Osteoblast (primary cell): ENCODE measurements at regions not wholly inside any gene's neighbourhood (a gene's known extent, or its start where the extent isn't known, plus 50 kb on each side); places are given as distances from the start of the nearest gene placed in this dataset.

Experiments used
- DNase-seq: peaks from one replicate; pipeline ENCODE4 v3.0.0; 2011; ENCODE audit warnings: low spot score, mixed read lengths; ENCODE audit not compliant: insufficient read length; ENCODE audit errors: missing footprints
- H2AFZ ChIP-seq: 2 replicates; pipeline ENCODE4 v1.6.0; 2011; ENCODE audit warnings: mild to moderate bottlenecking, low read length
- H3K27ac ChIP-seq: 2 replicates; pipeline ENCODE4 v1.5.1; 2011; ENCODE audit warnings: mild to moderate bottlenecking, low read depth, low read length, moderate library complexity
- H3K27me3 ChIP-seq: 2 replicates; pipeline ENCODE4 v1.6.0; 2012; ENCODE audit warnings: mild to moderate bottlenecking, control low read depth, inconsistent platforms, low read length, moderate library complexity; ENCODE audit not compliant: insufficient read depth
- H3K36me3 ChIP-seq: 2 replicates; pipeline ENCODE4 v1.5.1; 2011; ENCODE audit warnings: mild to moderate bottlenecking, low read length, control low read depth, moderate library complexity; ENCODE audit not compliant: insufficient read depth
- H3K4me1 ChIP-seq: 2 replicates; pipeline ENCODE4 v1.5.1; 2011; ENCODE audit warnings: mild to moderate bottlenecking, low read length, control low read depth, moderate library complexity; ENCODE audit not compliant: insufficient read depth
- H3K4me2 ChIP-seq: 2 replicates; pipeline ENCODE4 v1.6.0; 2011; ENCODE audit warnings: mild to moderate bottlenecking, low read length; ENCODE audit not compliant: insufficient read depth
- H3K4me3 ChIP-seq: fragments of 200-600 bp; sonication (generic); 3 replicates; pipeline ENCODE4 v1.5.1; 2012; ENCODE audit warnings: mild to moderate bottlenecking, low read length, inconsistent platforms; ENCODE audit not compliant: insufficient read depth
- H3K79me2 ChIP-seq: 2 replicates; pipeline ENCODE4 v1.6.0; 2012; ENCODE audit warnings: mild to moderate bottlenecking, low read length, control low read depth, inconsistent platforms; ENCODE audit not compliant: insufficient read depth
- H3K9me3 ChIP-seq: 2 replicates; pipeline ENCODE4 v1.5.1; 2011; ENCODE audit warnings: low read depth, low read length, control low read depth
- H4K20me1 ChIP-seq: 2 replicates; pipeline ENCODE4 v1.6.0; 2012; ENCODE audit warnings: mild to moderate bottlenecking, low read length, control low read depth; ENCODE audit not compliant: insufficient read depth
- TF ChIP-seq, protein P1 (sequence below): IDR thresholded peaks from 2 replicates; pipeline ENCODE4 v1.5.1; 2011; ENCODE audit warnings: mild to moderate bottlenecking, low read depth, low read length, moderate library complexity; ENCODE audit errors: extremely low read depth

DNA sequence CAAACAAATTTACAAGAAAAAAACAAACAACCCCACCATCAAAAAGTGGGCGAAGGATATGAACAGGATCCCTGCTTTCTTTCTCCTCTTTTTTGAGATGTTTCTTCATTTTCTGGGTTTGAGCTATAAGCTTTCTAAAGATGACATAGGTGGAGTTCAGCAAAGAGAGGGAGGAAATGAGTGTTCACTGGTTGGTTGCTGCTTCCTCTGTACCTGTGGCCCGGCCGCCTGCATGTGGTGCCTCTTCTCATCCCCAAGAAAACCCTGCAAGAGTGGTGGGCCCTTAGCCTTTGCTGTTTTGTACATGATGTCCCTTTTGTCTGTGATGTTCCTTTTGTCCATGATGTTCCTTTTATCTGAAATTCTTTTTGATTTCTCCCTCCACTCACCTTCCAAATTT lies 178.4 kb upstream of the SERP2 start:
- Histone ChIP-seq H3K27me3 (no peaks in the 10 kb centered on the region), H3K9me3 (no peaks in the 10 kb centered on the region), H3K4me1 (peaks cover 8% of the 10 kb centered on the region), H2AFZ (no peak overlapping the region), H3K4me2 (no peak overlapping the region), H3K36me3 (no peaks in the 10 kb centered on the region), H4K20me1 (no peaks in the 10 kb centered on the region), H3K27ac (no peak overlapping the region), H3K79me2 (no peaks in the 10 kb centered on the region), H3K4me3 (no peak overlapping the region)
- TF ChIP-seq, protein P1, sequence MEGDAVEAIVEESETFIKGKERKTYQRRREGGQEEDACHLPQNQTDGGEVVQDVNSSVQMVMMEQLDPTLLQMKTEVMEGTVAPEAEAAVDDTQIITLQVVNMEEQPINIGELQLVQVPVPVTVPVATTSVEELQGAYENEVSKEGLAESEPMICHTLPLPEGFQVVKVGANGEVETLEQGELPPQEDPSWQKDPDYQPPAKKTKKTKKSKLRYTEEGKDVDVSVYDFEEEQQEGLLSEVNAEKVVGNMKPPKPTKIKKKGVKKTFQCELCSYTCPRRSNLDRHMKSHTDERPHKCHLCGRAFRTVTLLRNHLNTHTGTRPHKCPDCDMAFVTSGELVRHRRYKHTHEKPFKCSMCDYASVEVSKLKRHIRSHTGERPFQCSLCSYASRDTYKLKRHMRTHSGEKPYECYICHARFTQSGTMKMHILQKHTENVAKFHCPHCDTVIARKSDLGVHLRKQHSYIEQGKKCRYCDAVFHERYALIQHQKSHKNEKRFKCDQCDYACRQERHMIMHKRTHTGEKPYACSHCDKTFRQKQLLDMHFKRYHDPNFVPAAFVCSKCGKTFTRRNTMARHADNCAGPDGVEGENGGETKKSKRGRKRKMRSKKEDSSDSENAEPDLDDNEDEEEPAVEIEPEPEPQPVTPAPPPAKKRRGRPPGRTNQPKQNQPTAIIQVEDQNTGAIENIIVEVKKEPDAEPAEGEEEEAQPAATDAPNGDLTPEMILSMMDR, result no peak
- no peak for DNase-seq

- Histone ChIP-seq H3K27ac (no peak overlapping the region), H3K9me3 (no peaks in the 10 kb centered on the region), H3K27me3 (no peaks in the 10 kb centered on the region), H4K20me1 (no peaks in the 10 kb centered on the region), H3K4me3 (no peak overlapping the region), H3K4me2 (no peak overlapping the region), H3K79me2 (no peaks in the 10 kb centered on the region), H3K36me3 (no peaks in the 10 kb centered on the region), H3K4me1 (peaks cover 8% of the 10 kb centered on the region), H2AFZ (no peak overlapping the region)
- DNase-seq, result no peak
- TF ChIP-seq, protein P1, result no peak
Measured at GRCh38 chr13:44196196-44196751, 177.3 kb upstream of the SERP2 start.

- no peak for DNase-seq
- TF ChIP-seq, protein P1, result no peak
- H3K4me2 ChIP-seq, result no peak overlapping the region
Measured at GRCh38 chr13:44197791-44198770, 175.5 kb upstream of the SERP2 start.

DNA sequence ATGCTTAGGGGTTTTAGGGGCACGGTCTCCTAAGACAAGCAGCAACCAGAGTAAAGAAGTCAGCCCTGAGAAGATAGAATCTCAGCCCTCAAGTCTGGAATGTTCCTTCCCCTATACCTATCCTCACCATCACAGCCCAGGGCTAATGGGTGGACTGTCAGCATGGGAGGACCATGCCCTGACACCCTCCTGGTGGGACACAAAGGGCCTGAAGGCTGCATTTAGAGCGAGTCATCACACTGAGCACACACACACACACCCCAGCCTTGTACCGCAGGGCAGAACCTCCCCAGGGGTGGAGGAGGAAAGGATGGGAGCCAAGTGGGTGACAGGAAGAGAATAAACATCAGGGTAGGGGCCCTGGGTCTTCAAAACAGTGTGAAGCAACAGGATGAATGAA lies 174.8 kb upstream of the SERP2 start:
- Histone ChIP-seq H3K4me2 (no peak overlapping the region), H3K27me3 (no peaks in the 10 kb centered on the region), H3K9me3 (no peaks in the 10 kb centered on the region), H3K36me3 (no peaks in the 10 kb centered on the region), H3K4me1 (peaks cover 8% of the 10 kb centered on the region), H4K20me1 (no peaks in the 10 kb centered on the region), H3K4me3 (no peak overlapping the region), H3K27ac (no peak overlapping the region), H3K79me2 (no peaks in the 10 kb centered on the region), H2AFZ (no peak overlapping the region)
- TF ChIP-seq, protein P1, result no peak
- DNase-seq, result no peak

More at GRCh38 chr13:44197791-44198770, 175.5 kb upstream of the SERP2 start:
- Histone ChIP-seq H4K20me1 (no peaks in the 10 kb centered on the region), H2AFZ (no peak overlapping the region), H3K79me2 (no peaks in the 10 kb centered on the region), H3K27ac (no peak overlapping the region), H3K4me1 (peaks cover 8% of the 10 kb centered on the region), H3K4me3 (no peak overlapping the region), H3K27me3 (no peaks in the 10 kb centered on the region), H3K36me3 (no peaks in the 10 kb centered on the region), H3K9me3 (no peaks in the 10 kb centered on the region)
